ACC112 (cell line): ENCODE measurements at regions not wholly inside any gene's neighbourhood (a gene's known extent, or its start where the extent isn't known, plus 50 kb on each side); places are given as distances from the start of the nearest gene placed in this dataset.
"Not testable (repeated sequence)": the region's sequence is repeated elsewhere in the genome, so short reads cannot be mapped to it uniquely, and the experiment has no call there.

ENCODE experiments used
- H2AFZ ChIP-seq: fragments of 200-600 bp; sonication (generic); one replicate; pipeline ENCODE4 v1.6.0; 2017; ENCODE audit warnings: antibody characterized with exemption, low read length; ENCODE audit not compliant: unreplicated experiment
- H3K27ac ChIP-seq: fragments of 200-600 bp; sonication (generic); 2 replicates; pipeline ENCODE4 v1.5.1; 2014; ENCODE audit warnings: low read depth, mild to moderate bottlenecking, antibody characterized with exemption, low read length, moderate library complexity
- H3K27me3 ChIP-seq: fragments of 200-600 bp; sonication (generic); 2 replicates; pipeline ENCODE4 v1.6.1; 2014; ENCODE audit warnings: mild to moderate bottlenecking, antibody characterized with exemption, low read length, moderate library complexity, mixed read lengths; ENCODE audit not compliant: insufficient read depth
- H3K36me3 ChIP-seq: fragments of 200-600 bp; sonication (generic); 2 replicates; pipeline ENCODE4 v1.6.1; 2016; ENCODE audit warnings: mild to moderate bottlenecking, antibody characterized with exemption, low read length, moderate library complexity, mixed read lengths; ENCODE audit not compliant: insufficient read depth
- H3K4me1 ChIP-seq: fragments of 200-600 bp; sonication (generic); one replicate; pipeline ENCODE4 v1.6.1; 2016; ENCODE audit warnings: low read length, mixed read lengths; ENCODE audit not compliant: insufficient read depth, unreplicated experiment, control insufficient read depth
- H3K4me3 ChIP-seq: fragments of 200-600 bp; sonication (generic); 2 replicates; pipeline ENCODE4 v1.5.1; 2014; ENCODE audit warnings: mild to moderate bottlenecking, low read depth, low read length
- H3K79me2 ChIP-seq: fragments of 200-600 bp; sonication (generic); one replicate; pipeline ENCODE4 v1.6.0; 2016; ENCODE audit warnings: low read length; ENCODE audit not compliant: control insufficient read depth, unreplicated experiment, insufficient read depth

- H2AFZ ChIP-seq, result no peak overlapping the region
- no peak overlapping the region for H3K4me3 ChIP-seq
- H3K36me3 ChIP-seq, result no peaks in the 10 kb centered on the region; the same call in 1 of the 2 replicates
- H3K27ac ChIP-seq, result no peak overlapping the region
- no peaks in the 10 kb centered on the region for H3K79me2 ChIP-seq
- H3K27me3 ChIP-seq, result no peaks in the 10 kb centered on the region
- no peaks in the 10 kb centered on the region for H3K4me1 ChIP-seq
These were observed 120.9 kb upstream of the ABCB5 start for GRCh38 chr7:20494566-20494965.

- H2AFZ ChIP-seq, H3K79me2 ChIP-seq, H3K27me3 ChIP-seq, H3K36me3 ChIP-seq, H3K27ac ChIP-seq, H3K4me1 ChIP-seq, H3K4me3 ChIP-seq: not testable (repeated sequence)
These were observed 114.0 kb upstream of the ABCB5 start for GRCh38 chr7:20501473-20501872.

GRCh38 chr7:20503278-20503950 is 112.1 kb upstream of the ABCB5 start:
- H3K4me3 ChIP-seq, result no peak overlapping the region
- H3K79me2 ChIP-seq, result no peaks in the 10 kb centered on the region
- no peaks in the 10 kb centered on the region for H3K4me1 ChIP-seq
- H3K27ac ChIP-seq, result no peak overlapping the region
- no peaks in the 10 kb centered on the region for H3K36me3 ChIP-seq
- H3K27me3 ChIP-seq, result no peaks in the 10 kb centered on the region
- H2AFZ ChIP-seq, result no peak overlapping the region

GRCh38 chr7:20504060-20504459 is 111.4 kb upstream of the ABCB5 start:
- Histone ChIP-seq H3K27ac (no peak overlapping the region), H3K27me3 (no peaks in the 10 kb centered on the region), H3K36me3 (no peaks in the 10 kb centered on the region), H3K4me3 (no peak overlapping the region), H2AFZ (no peak overlapping the region), H3K4me1 (no peaks in the 10 kb centered on the region), H3K79me2 (no peaks in the 10 kb centered on the region)

GRCh38 chr7:20506175-20506574 is 109.3 kb upstream of the ABCB5 start:
- H3K4me1 ChIP-seq, result no peaks in the 10 kb centered on the region
- no peaks in the 10 kb centered on the region for H3K79me2 ChIP-seq
- H3K27me3 ChIP-seq, result no peaks in the 10 kb centered on the region
- H3K4me3 ChIP-seq, result no peak overlapping the region
- H2AFZ ChIP-seq, result no peak overlapping the region
- H3K36me3 ChIP-seq, result no peaks in the 10 kb centered on the region
- H3K27ac ChIP-seq, result no peak overlapping the region

- no peaks in the 10 kb centered on the region for H3K27me3 ChIP-seq
- no peaks in the 10 kb centered on the region for H3K4me1 ChIP-seq
- no peaks in the 10 kb centered on the region for H3K36me3 ChIP-seq
- no peaks in the 10 kb centered on the region for H3K79me2 ChIP-seq
- H2AFZ ChIP-seq, result no peak overlapping the region
- H3K4me3 ChIP-seq, result no peak overlapping the region
- no peak overlapping the region for H3K27ac ChIP-seq
These were observed 108.3 kb upstream of the ABCB5 start for GRCh38 chr7:20507157-20507556.

- Histone ChIP-seq H3K36me3 (no peaks in the 10 kb centered on the region), H3K4me1 (no peaks in the 10 kb centered on the region), H3K27me3 (no peaks in the 10 kb centered on the region), H2AFZ (no peak overlapping the region), H3K4me3 (no peak overlapping the region), H3K79me2 (no peaks in the 10 kb centered on the region), H3K27ac (no peak overlapping the region)
These were observed 107.4 kb upstream of the ABCB5 start for GRCh38 chr7:20508109-20508508.

- H2AFZ ChIP-seq, result no peak overlapping the region
- H3K27ac ChIP-seq, result no peak overlapping the region
- H3K79me2 ChIP-seq, result no peaks in the 10 kb centered on the region
- H3K27me3 ChIP-seq, result no peaks in the 10 kb centered on the region
- no peak overlapping the region for H3K4me3 ChIP-seq
- H3K36me3 ChIP-seq, result no peaks in the 10 kb centered on the region
- no peaks in the 10 kb centered on the region for H3K4me1 ChIP-seq
These were observed 105.4 kb upstream of the ABCB5 start for GRCh38 chr7:20509892-20510572.

GRCh38 chr7:20510573-20510900 is 104.9 kb upstream of the ABCB5 start:
- no peak overlapping the region for H3K27ac ChIP-seq
- H3K4me3 ChIP-seq, result no peak overlapping the region
- no peaks in the 10 kb centered on the region for H3K4me1 ChIP-seq
- no peak overlapping the region for H2AFZ ChIP-seq
- no peaks in the 10 kb centered on the region for H3K27me3 ChIP-seq
- no peaks in the 10 kb centered on the region for H3K79me2 ChIP-seq
- no peaks in the 10 kb centered on the region for H3K36me3 ChIP-seq

- Histone ChIP-seq H3K4me1 (no peaks in the 10 kb centered on the region), H3K36me3 (no peaks in the 10 kb centered on the region), H2AFZ (no peak overlapping the region), H3K27ac (no peak overlapping the region), H3K4me3 (no peak overlapping the region), H3K27me3 (no peaks in the 10 kb centered on the region), H3K79me2 (no peaks in the 10 kb centered on the region)
These were observed 102.1 kb upstream of the ABCB5 start for GRCh38 chr7:20513341-20513740.

- Histone ChIP-seq H3K27ac (no peak overlapping the region), H3K79me2 (no peaks in the 10 kb centered on the region), H3K4me1 (no peaks in the 10 kb centered on the region), H3K4me3 (no peak overlapping the region), H3K36me3 (no peaks in the 10 kb centered on the region), H3K27me3 (no peaks in the 10 kb centered on the region), H2AFZ (no peak overlapping the region)
These were observed 101.6 kb upstream of the ABCB5 start for GRCh38 chr7:20513897-20514296.
